HCT116 (cell line): ENCODE measurements at regions not wholly inside any gene's neighbourhood (a gene's known extent, or its start where the extent isn't known, plus 50 kb on each side); places are given as distances from the start of the nearest gene placed in this dataset.

ENCODE experiments used
- ATAC-seq: fragments of 200-7000 bp; cut with Tn5 transposase; 2 replicates; pipeline ENCODE4 v1.9.1; 2020; ENCODE audit warnings: mild to moderate bottlenecking, moderate library complexity
- BruUV-seq: library from RNA; stranded (reverse); fragments of 400-500 nt; replicated peaks from 2 replicates; lab custom pipeline; 2021; lab: Mats Ljungman, UMichigan
- CTCF ChIA-PET: fragments of 300-600 bp; sonication (Branson Sonifier 250); formaldehyde crosslinking; loops from one replicate; lab custom pipeline; 2021; ENCODE audit warnings: antibody characterized with exemption; lab: Charles Lee
- POLR2A ChIA-PET: fragments of 300-600, 350-600 bp; sonication (Branson Sonifier 250); formaldehyde crosslinking; loops from one replicate; lab custom pipeline; 2021; ENCODE audit warnings: antibody characterized with exemption; lab: Charles Lee
- RAD21 ChIA-PET, 2 experiments: fragments of 300-600 bp; sonication (Branson Sonifier 250); formaldehyde crosslinking; loops; one replicate each; lab custom pipeline; 2023; ENCODE audit warnings: low total read pairs in 2 of 2; ENCODE audit not compliant: uncharacterized antibody in 2 of 2, unreplicated experiment in 2 of 2, low non-redundant PET in 1 of 2; lab: Charles Lee
- DNase-seq: peaks from one replicate; pipeline ENCODE4 v3.0.0-alpha.2; 2010; ENCODE audit warnings: low read depth, low spot score
- H2AFZ ChIP-seq: fragments of 200-600 bp; shearing (Covaris generic), sonication (generic); 2 replicates; pipeline ENCODE4 v1.6.1; 2017; ENCODE audit warnings: low read depth, mixed run types, mixed read lengths, antibody characterized with exemption, low read length; ENCODE audit not compliant: poor library complexity, severe bottlenecking
- H3K27ac ChIP-seq: 2 replicates; pipeline ENCODE4 v1.5.1; 2012; ENCODE audit warnings: low read depth, low read length
- H3K27me3 ChIP-seq: fragments of 200-600 bp; sonication (generic); 2 replicates; pipeline ENCODE4 v1.6.1; 2016; ENCODE audit warnings: mixed run types, low read length, mixed read lengths; ENCODE audit not compliant: insufficient read depth
- H3K36me3 ChIP-seq, 2 experiments: fragments of 200-500 bp in 1 of 2; fragments of 200-600 bp in 1 of 2; sonication (Bioruptor generic) in 1 of 2; sonication (generic) in 1 of 2; 2 replicates each; pipeline versions ENCODE4 v1.5.1 to v1.6.1; 2014 to 2016; ENCODE audit warnings: low read length in 2 of 2, inconsistent platforms in 1 of 2, mixed read lengths in 1 of 2, mixed run types in 1 of 2; ENCODE audit not compliant: insufficient read depth in 2 of 2, control insufficient read depth in 1 of 2
- H3K4me1 ChIP-seq, 2 experiments: fragments of 200-600 bp in 1 of 2; sonication (generic) in 1 of 2; 2 replicates each; pipeline versions ENCODE4 v1.5.1 to v1.6.1; 2012 to 2017; ENCODE audit warnings: low read length in 2 of 2, inconsistent platforms in 1 of 2, mild to moderate bottlenecking in 1 of 2, mixed read lengths in 1 of 2, mixed run types in 1 of 2, moderate library complexity in 1 of 2; ENCODE audit not compliant: insufficient read depth in 2 of 2, control insufficient read depth in 1 of 2
- H3K4me2 ChIP-seq: fragments of 200-600 bp; sonication (generic); 2 replicates; pipeline ENCODE4 v1.6.1; 2017; ENCODE audit warnings: mixed run types, low read length, mixed read lengths
- H3K4me3 ChIP-seq, 2 experiments: fragments of 200-600 bp in 1 of 2; sonication (generic) in 1 of 2; replicated peaks in 1 of 2; 2 replicates each; pipeline ENCODE4 v1.5.1; 2011 to 2016; ENCODE audit warnings: low read length in 2 of 2, control low read depth in 1 of 2, low read depth in 1 of 2, mild to moderate bottlenecking in 1 of 2, mixed read lengths in 1 of 2, mixed run types in 1 of 2
- H3K79me2 ChIP-seq: fragments of 200-600 bp; sonication (generic); 2 replicates; pipeline ENCODE4 v1.6.1; 2017; ENCODE audit warnings: mild to moderate bottlenecking, mixed run types, low read length, moderate library complexity, mixed read lengths; ENCODE audit not compliant: insufficient read depth
- H3K9ac ChIP-seq: fragments of 200-600 bp; sonication (generic); 2 replicates; pipeline ENCODE4 v1.6.1; 2016; ENCODE audit warnings: low read length, mixed read lengths
- H3K9me2 ChIP-seq: fragments of 200-600 bp; sonication (generic), shearing (Covaris generic); 2 replicates; pipeline ENCODE4 v1.6.1; 2017; ENCODE audit warnings: mixed run types, mild to moderate bottlenecking, moderate library complexity; ENCODE audit not compliant: insufficient read depth
- H3K9me3 ChIP-seq, 2 experiments: fragments of 200-500 bp in 1 of 2; fragments of 200-600 bp in 1 of 2; sonication (Bioruptor generic) in 1 of 2; sonication (generic) in 1 of 2; 2 replicates each; pipeline ENCODE4 v1.6.1; 2014 to 2017; ENCODE audit warnings: low read length in 2 of 2, mixed read lengths in 2 of 2, inconsistent platforms in 1 of 2, low read depth in 1 of 2, mild to moderate bottlenecking in 1 of 2, mixed run types in 1 of 2, moderate library complexity in 1 of 2; ENCODE audit not compliant: control insufficient read depth in 1 of 2, insufficient read depth in 1 of 2
- H4K20me1 ChIP-seq: fragments of 200-600 bp; sonication (generic), shearing (Covaris generic); 2 replicates; pipeline ENCODE4 v1.6.1; 2017; ENCODE audit warnings: mixed run types, mild to moderate bottlenecking, moderate library complexity; ENCODE audit not compliant: insufficient read depth
- CBX3 ChIP-seq: IDR thresholded peaks from 2 replicates; pipeline ENCODE4 v1.6.1; 2012; ENCODE audit warnings: low read depth
- CEBPB ChIP-seq: IDR thresholded peaks from 2 replicates; pipeline ENCODE4 v1.6.1; 2012; ENCODE audit warnings: low read depth
- EGR1 ChIP-seq: IDR thresholded peaks from 2 replicates; pipeline ENCODE4 v1.6.1; 2012; ENCODE audit warnings: low read depth
- EZH2 ChIP-seq: fragments of 200-600 bp; sonication (generic); IDR thresholded peaks from 2 replicates; pipeline ENCODE4 v1.6.1; 2017; ENCODE audit warnings: antibody characterized with exemption, mixed run types
- EZH2phosphoT487 ChIP-seq: fragments of 200-600 bp; IDR thresholded peaks from 2 replicates; pipeline ENCODE4 v1.6.1; 2018; ENCODE audit warnings: antibody characterized with exemption, borderline replicate concordance
- MAX ChIP-seq: IDR thresholded peaks from 2 replicates; pipeline ENCODE4 v1.6.1; 2012
- POLR2A ChIP-seq: IDR thresholded peaks from 2 replicates; pipeline ENCODE4 v1.7.0; 2011; ENCODE audit warnings: borderline replicate concordance; ENCODE audit not compliant: insufficient read depth, insufficient read length; ENCODE audit errors: extremely low read depth
- SIN3A ChIP-seq: IDR thresholded peaks from 2 replicates; pipeline ENCODE4 v1.6.1; 2012; ENCODE audit warnings: low read depth
- SP1 ChIP-seq: IDR thresholded peaks from 2 replicates; pipeline ENCODE4 v1.6.1; 2012; ENCODE audit warnings: low read depth
- YY1 ChIP-seq: IDR thresholded peaks from 2 replicates; pipeline ENCODE4 v1.6.1; 2011; ENCODE audit warnings: low read length, low read depth, moderate library complexity, mild to moderate bottlenecking; ENCODE audit not compliant: insufficient replicate concordance; ENCODE audit errors: extremely low read depth
- ZBTB33 ChIP-seq: IDR thresholded peaks from 2 replicates; pipeline ENCODE4 v1.6.1; 2011; ENCODE audit warnings: mild to moderate bottlenecking, low read length, moderate library complexity; ENCODE audit not compliant: insufficient replicate concordance; ENCODE audit errors: extremely low read depth
- ZNF274 ChIP-seq: fragments of 200-500 bp; sonication (Bioruptor generic); IDR thresholded peaks from 2 replicates; pipeline ENCODE4 v1.6.1; 2014; ENCODE audit warnings: mild to moderate bottlenecking, low read depth, low read length, inconsistent platforms
- intact Hi-C: fragments of 100-400 bp; cut with micrococcal nuclease; formaldehyde crosslinking; loops from 2 replicates; pipeline ENCODE4 v1.10.0; 2022

GRCh38 chr13:111977179-111977506, 89.8 kb upstream of the SOX1 start:
- intact Hi-C loops: no loop called here

More at GRCh38 chr13:111977179-111977506, 89.8 kb upstream of the SOX1 start:
- Histone ChIP-seq H3K9ac (no peak overlapping the region), H3K27ac (no peak overlapping the region), H3K4me1 (no peaks in the 10 kb centered on the region), H2AFZ (no peak overlapping the region), H4K20me1 (no peaks in the 10 kb centered on the region), H3K9me3 (peaks cover 0 to 10% of the 10 kb centered on the region in 2 experiments; a peak in 1 of 4 replicates), H3K36me3 (no peaks in the 10 kb centered on the region), H3K27me3 (0 out of 2 replicates have a peak, but pooled peaks cover 7% of the 10 kb centered on the region), H3K4me2 (no peak overlapping the region), H3K9me2 (no peaks in the 10 kb centered on the region), H3K79me2 (no peaks in the 10 kb centered on the region), H3K4me3 (no peak overlapping the region)
- ATAC-seq (no peak), DNase-seq (no peak)
- BruUV-seq: no TSS peak
- ChIA-PET RAD21 (no interaction called here), POLR2A (no interaction called here), CTCF (no interaction called here)
- TF ChIP-seq ZNF274: no peak
- TF ChIP-seq ZBTB33: no peak
- TF ChIP-seq CEBPB: no peak
- no peak for TF ChIP-seq YY1
- TF ChIP-seq SIN3A: no peak
- TF ChIP-seq SP1: no peak
- no peak for TF ChIP-seq MAX
- TF ChIP-seq EZH2: no peak
- TF ChIP-seq EGR1: no peak
- no peak for TF ChIP-seq POLR2A
- no peak for TF ChIP-seq CBX3
- no peak for TF ChIP-seq EZH2phosphoT487
